ENCODE measurements at regions not wholly inside any gene's neighbourhood (a gene's known extent, or its start where the extent isn't known, plus 50 kb on each side); places are given as distances from the start of the nearest gene placed in this dataset.
"Not testable (repeated sequence)": the region's sequence is repeated elsewhere in the genome, so short reads cannot be mapped to it uniquely, and the experiment has no call there.

DNA sequence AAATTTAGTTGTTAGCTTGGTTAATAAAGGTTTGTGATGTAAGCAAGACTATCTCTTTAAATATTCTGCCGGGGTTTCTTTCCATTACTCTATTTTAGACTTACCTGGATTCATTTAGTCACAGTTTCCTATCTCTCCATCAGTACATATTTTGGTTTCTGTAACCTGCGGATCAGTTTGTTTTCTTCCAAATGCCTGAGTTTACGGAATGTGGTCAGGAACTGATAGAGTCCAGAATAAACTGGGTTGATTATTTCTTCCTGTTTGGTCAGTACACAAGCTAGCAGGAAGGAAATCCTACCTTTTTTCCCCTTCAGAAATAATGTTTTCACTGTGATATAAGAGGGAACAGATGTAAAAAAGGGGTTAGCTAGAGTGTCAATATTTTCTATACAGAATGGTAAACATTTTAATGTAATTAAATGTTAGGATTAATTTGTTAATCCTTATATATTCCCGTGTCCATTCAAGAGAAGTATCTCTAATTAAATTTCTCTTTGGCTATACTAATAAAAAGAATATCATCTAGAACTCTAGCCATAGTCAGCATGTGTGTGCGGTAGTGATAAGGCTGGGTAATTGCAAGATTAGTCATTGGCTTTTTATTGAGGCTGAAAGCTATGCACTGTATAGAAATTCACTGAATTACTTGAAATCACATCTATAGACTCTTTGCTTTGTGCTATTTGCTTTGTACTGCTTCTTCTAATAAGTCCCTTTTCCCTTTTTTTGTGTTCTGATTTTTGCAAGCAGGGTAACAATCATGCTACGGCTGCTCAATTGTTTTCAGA is 144.7 kb upstream of the ADGRL4 start:
- Mint-ChIP-seq H3K4me1 (ENCODE audit: low read depth) (no peaks in the 10 kb centered on the region), H3K27me3 (no peaks in the 10 kb centered on the region), H3K36me3 (ENCODE audit: low read depth) (no peaks in the 10 kb centered on the region), H3K4me3 (no peak overlapping the region), H3K27ac (no peak overlapping the region), H3K9me3 (peaks cover 4% of the 10 kb centered on the region)
- H3K36me3 ChIP-seq (ENCODE audit: insufficient read depth, low read length) = no peaks in the 10 kb centered on the region
- no peaks in the 10 kb centered on the region for H3K27me3 ChIP-seq (ENCODE audit: control insufficient read depth in 1 of 2, insufficient read depth in 2 of 2, low read length in 2 of 2)
- no peak overlapping the region for H3K27ac ChIP-seq (ENCODE audit: low read depth in 1 of 2, low read length in 2 of 2)
- ChIA-PET CTCF (no interaction called here), POLR2A (no interaction called here)
- no peaks in the 10 kb centered on the region for H3K4me1 ChIP-seq (ENCODE audit: insufficient read depth, low read length)
- no peaks in the 10 kb centered on the region for H3K9me3 ChIP-seq (ENCODE audit: control insufficient read depth in 1 of 2, insufficient read depth in 1 of 2, low read length in 2 of 2)
- intact Hi-C loops (cut with DNase I, micrococcal nuclease) = no loop called here
- H3K4me3 ChIP-seq (ENCODE audit: low read length) = no peak overlapping the region
- TF ChIP-seq CTCF (IDR thresholded peaks at IDR 0.05) = no peak
- DNase-seq (no peak), ATAC-seq (ENCODE audit: poor library complexity) (no peak)

DNA sequence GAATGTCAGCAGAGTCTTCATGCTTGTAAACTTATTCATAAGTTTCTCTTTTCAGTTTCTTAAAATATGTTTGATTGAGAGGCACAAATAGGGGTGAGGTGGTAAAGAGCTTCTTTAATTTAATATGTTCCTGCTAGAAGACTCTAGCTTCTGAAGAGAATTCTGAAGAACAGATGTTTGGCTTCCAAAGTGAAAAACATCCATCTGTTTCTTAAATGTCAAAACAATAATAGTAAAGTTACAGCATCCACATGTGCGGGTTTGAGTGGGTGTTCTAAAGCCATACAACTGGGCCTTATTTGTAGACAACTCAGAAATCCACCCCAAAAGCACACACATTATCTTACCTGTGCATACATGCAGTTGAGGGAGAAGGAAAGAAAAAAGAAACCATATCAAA is 144.0 kb upstream of the ADGRL4 start:
- H3K27ac Mint-ChIP-seq = no peak overlapping the region
- Histone ChIP-seq H3K36me3 (ENCODE audit: insufficient read depth, low read length) (no peaks in the 10 kb centered on the region), H3K9me3 (ENCODE audit: control insufficient read depth in 1 of 2, insufficient read depth in 1 of 2, low read length in 2 of 2) (no peaks in the 10 kb centered on the region), H3K4me3 (ENCODE audit: low read length) (no peak overlapping the region), H3K27ac (ENCODE audit: low read depth in 1 of 2, low read length in 2 of 2) (no peak overlapping the region), H3K27me3 (ENCODE audit: control insufficient read depth in 1 of 2, insufficient read depth in 2 of 2, low read length in 2 of 2) (no peaks in the 10 kb centered on the region), H3K4me1 (ENCODE audit: insufficient read depth, low read length) (no peaks in the 10 kb centered on the region)
- intact Hi-C loops (cut with DNase I, micrococcal nuclease) = no loop called here
- peaks cover 7% of the 10 kb centered on the region for H3K9me3 Mint-ChIP-seq
- H3K4me1 Mint-ChIP-seq (ENCODE audit: low read depth) = no peaks in the 10 kb centered on the region
- no peaks in the 10 kb centered on the region for H3K36me3 Mint-ChIP-seq (ENCODE audit: low read depth)
- no peak for TF ChIP-seq CTCF (IDR thresholded peaks at IDR 0.05)
- POLR2A ChIA-PET = no interaction called here
- no peak for DNase-seq
- H3K27me3 Mint-ChIP-seq = no peaks in the 10 kb centered on the region
- H3K4me3 Mint-ChIP-seq = no peak overlapping the region
- CTCF ChIA-PET = no interaction called here
- no peak for ATAC-seq (ENCODE audit: poor library complexity)

DNA sequence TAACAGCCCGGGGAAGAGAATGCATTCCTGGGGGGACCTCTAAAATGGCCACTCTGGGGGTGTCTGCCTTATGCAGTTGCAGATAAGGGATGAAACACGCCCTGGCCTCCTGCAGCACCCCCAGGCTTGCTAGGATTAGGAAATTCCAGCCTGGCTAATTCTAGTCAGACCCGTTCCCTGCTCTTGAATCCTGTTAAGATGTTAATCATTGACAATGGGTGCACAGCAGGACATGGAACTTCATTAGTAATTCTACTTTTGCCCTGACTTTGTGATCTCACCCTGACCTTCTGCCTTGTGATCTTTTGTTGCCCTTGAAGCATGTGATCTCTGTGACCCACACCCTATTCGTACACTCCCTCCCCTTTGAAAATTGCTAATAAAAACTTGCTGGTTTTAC is 131.7 kb upstream of the ADGRL4 start:
- POLR2A ChIA-PET; H3K9me3 Mint-ChIP-seq; H3K27me3 ChIP-seq (ENCODE audit: control insufficient read depth in 1 of 2, insufficient read depth in 2 of 2, low read length in 2 of 2); H3K4me1 Mint-ChIP-seq (ENCODE audit: low read depth); intact Hi-C loops (cut with DNase I, micrococcal nuclease); DNase-seq; H3K36me3 ChIP-seq (ENCODE audit: insufficient read depth, low read length); H3K4me1 ChIP-seq (ENCODE audit: insufficient read depth, low read length); ATAC-seq (ENCODE audit: poor library complexity); H3K27me3 Mint-ChIP-seq; H3K36me3 Mint-ChIP-seq (ENCODE audit: low read depth); H3K27ac ChIP-seq (ENCODE audit: low read depth in 1 of 2, low read length in 2 of 2); H3K4me3 Mint-ChIP-seq; H3K4me3 ChIP-seq (ENCODE audit: low read length); H3K27ac Mint-ChIP-seq; CTCF ChIA-PET: not testable (repeated sequence)
- peaks cover 0 to 23% of the 10 kb centered on the region in 2 experiments for H3K9me3 ChIP-seq (ENCODE audit: control insufficient read depth in 1 of 2, insufficient read depth in 1 of 2, low read length in 2 of 2)

DNA sequence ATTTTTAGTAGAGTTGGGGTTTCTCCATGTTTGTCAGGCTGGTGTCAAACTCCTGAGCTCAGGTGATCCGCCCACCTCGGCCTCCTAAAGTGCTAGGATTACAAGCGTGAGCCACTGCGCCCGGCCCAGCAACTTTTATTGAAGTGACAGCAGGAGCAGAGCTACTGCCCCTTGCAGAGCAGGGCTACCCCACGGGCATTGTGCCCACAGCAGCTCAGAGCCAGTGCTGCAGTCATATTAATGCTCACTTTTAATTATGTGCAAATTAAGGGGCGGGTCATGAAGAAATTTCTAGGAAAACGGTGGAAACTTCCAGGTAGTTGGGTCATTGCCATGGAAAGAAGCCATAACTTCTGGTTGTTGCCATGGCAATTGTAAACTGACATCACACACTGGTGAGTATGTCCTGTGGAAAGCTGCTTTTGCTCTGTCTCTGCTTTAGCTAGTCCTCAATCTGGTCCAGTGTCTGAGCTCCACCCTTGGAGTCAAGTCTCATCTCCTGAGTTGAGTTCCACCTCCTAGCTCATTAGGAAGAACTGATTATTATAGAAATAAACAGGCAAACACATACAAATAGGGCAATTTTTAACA is 127.3 kb upstream of the ADGRL4 start:
- Mint-ChIP-seq H3K27ac (no peak overlapping the region), H3K27me3 (no peaks in the 10 kb centered on the region), H3K9me3 (peaks cover 2% of the 10 kb centered on the region), H3K4me3 (no peak overlapping the region), H3K4me1 (ENCODE audit: low read depth) (no peaks in the 10 kb centered on the region), H3K36me3 (ENCODE audit: low read depth) (no peaks in the 10 kb centered on the region)
- no peak for TF ChIP-seq CTCF (IDR thresholded peaks at IDR 0.05)
- ChIA-PET CTCF (no interaction called here), POLR2A (no interaction called here)
- intact Hi-C loops (cut with DNase I, micrococcal nuclease) = no loop called here
- no peak for ATAC-seq (ENCODE audit: poor library complexity)
- H3K27ac ChIP-seq (ENCODE audit: low read depth in 1 of 2, low read length in 2 of 2) = no peak overlapping the region
- peaks cover 0 to 13% of the 10 kb centered on the region in 2 experiments for H3K9me3 ChIP-seq (ENCODE audit: control insufficient read depth in 1 of 2, insufficient read depth in 1 of 2, low read length in 2 of 2)
- H3K4me1 ChIP-seq (ENCODE audit: insufficient read depth, low read length) = no peaks in the 10 kb centered on the region
- no peaks in the 10 kb centered on the region for H3K36me3 ChIP-seq (ENCODE audit: insufficient read depth, low read length)
- no peak overlapping the region for H3K4me3 ChIP-seq (ENCODE audit: low read length)
- H3K27me3 ChIP-seq (ENCODE audit: control insufficient read depth in 1 of 2, insufficient read depth in 2 of 2, low read length in 2 of 2) = no peaks in the 10 kb centered on the region
- DNase-seq = no peak
